HG03097 (cell line): ENCODE measurements at regions not wholly inside any gene's neighbourhood (a gene's known extent, or its start where the extent isn't known, plus 50 kb on each side); places are given as distances from the start of the nearest gene placed in this dataset.
"Not testable (repeated sequence)": the region's sequence is repeated elsewhere in the genome, so short reads cannot be mapped to it uniquely, and the experiment has no call there.

Experiments
- ATAC-seq: cut with Tn5 transposase; IDR thresholded peaks from one replicate; pipeline ENCODE4 v1.9.1; 2021; ENCODE audit not compliant: unreplicated experiment, low FRiP score

- no peak for ATAC-seq
Observed at GRCh38 chr7:146057958-146058357, 58.6 kb upstream of the CNTNAP2 start.

GRCh38 chr7:146054909-146055308, 61.7 kb upstream of the CNTNAP2 start:
- no peak for ATAC-seq

- no peak for ATAC-seq
Observed at GRCh38 chr7:146053492-146053891, 63.1 kb upstream of the CNTNAP2 start.

- not testable (repeated sequence) for ATAC-seq
Observed at GRCh38 chr7:146043310-146043709, 73.3 kb upstream of the CNTNAP2 start.

GRCh38 chr7:146028251-146028750, 88.3 kb upstream of the CNTNAP2 start:
- ATAC-seq, result no peak

- no peak for ATAC-seq
Observed at GRCh38 chr7:146027243-146027642, 89.4 kb upstream of the CNTNAP2 start.

GRCh38 chr7:146022776-146023175, 93.8 kb upstream of the CNTNAP2 start:
- ATAC-seq, result no peak

GRCh38 chr7:146019041-146020004, 97.3 kb upstream of the CNTNAP2 start:
- ATAC-seq, result not testable (repeated sequence)

- ATAC-seq, result not testable (repeated sequence)
Observed at GRCh38 chr7:146017366-146017765, 99.2 kb upstream of the CNTNAP2 start.

GRCh38 chr7:146014154-146014553, 102.4 kb upstream of the CNTNAP2 start:
- not testable (repeated sequence) for ATAC-seq

- ATAC-seq, result no peak
Observed at GRCh38 chr7:146008293-146008692, 108.3 kb upstream of the CNTNAP2 start.

- ATAC-seq, result no peak
Observed at GRCh38 chr7:146004805-146005204, 111.8 kb upstream of the CNTNAP2 start.

GRCh38 chr7:146002431-146003078, 114.0 kb upstream of the CNTNAP2 start:
- ATAC-seq, result peak; percentile 99

- ATAC-seq, result no peak
Observed at GRCh38 chr7:146002008-146002407, 114.6 kb upstream of the CNTNAP2 start.

- ATAC-seq, result no peak
Observed at GRCh38 chr7:146000882-146001281, 115.7 kb upstream of the CNTNAP2 start.

GRCh38 chr7:145989469-145989868, 127.1 kb upstream of the CNTNAP2 start:
- ATAC-seq, result no peak

- no peak for ATAC-seq
Observed at GRCh38 chr7:145986248-145986874, 130.2 kb upstream of the CNTNAP2 start.

GRCh38 chr7:145978769-145979168, 137.8 kb upstream of the CNTNAP2 start:
- no peak for ATAC-seq

- no peak for ATAC-seq
Observed at GRCh38 chr7:145959981-145960380, 156.6 kb upstream of the CNTNAP2 start.

GRCh38 chr7:145957160-145957890, 159.3 kb upstream of the CNTNAP2 start:
- no peak for ATAC-seq
